GM19468 (cell line): ENCODE measurements at regions not wholly inside any gene's neighbourhood (a gene's known extent, or its start where the extent isn't known, plus 50 kb on each side); places are given as distances from the start of the nearest gene placed in this dataset.
A peak's percentile ranks its signal among the peaks of the same experiment; 100 is the strongest.
"Not testable (repeated sequence)": the region's sequence is repeated elsewhere in the genome, so short reads cannot be mapped to it uniquely, and the experiment has no call there.

Experiments
- ATAC-seq: cut with Tn5 transposase; IDR thresholded peaks from one replicate; pipeline ENCODE4 v1.9.1; 2021; ENCODE audit warnings: mild to moderate bottlenecking, moderate library complexity, moderate number of reproducible peaks; ENCODE audit not compliant: unreplicated experiment; ENCODE audit errors: extremely low read depth

- ATAC-seq = no peak
Observed at GRCh38 chr7:149610441-149611011, 112.9 kb upstream of the ZNF746 start.

- no peak for ATAC-seq
Observed at GRCh38 chr7:149608168-149608567, 110.6 kb upstream of the ZNF746 start.

GRCh38 chr7:149607683-149608082 lies 110.1 kb upstream of the ZNF746 start:
- no peak for ATAC-seq

- no peak for ATAC-seq
Observed at GRCh38 chr7:149606826-149607225, 109.2 kb upstream of the ZNF746 start.

- ATAC-seq = no peak
Observed at GRCh38 chr7:149605696-149606095, 108.1 kb upstream of the ZNF746 start.

- ATAC-seq = no peak
Observed at GRCh38 chr7:149604521-149604920, 106.9 kb upstream of the ZNF746 start.

GRCh38 chr7:149600669-149601330 lies 103.2 kb upstream of the ZNF746 start:
- ATAC-seq = peak; percentile 85

GRCh38 chr7:149599636-149600206 lies 102.1 kb upstream of the ZNF746 start:
- ATAC-seq = no peak

- ATAC-seq = no peak
Observed at GRCh38 chr7:149598721-149599308, 101.2 kb upstream of the ZNF746 start.

GRCh38 chr7:149597789-149598188 lies 100.2 kb upstream of the ZNF746 start:
- not testable (repeated sequence) for ATAC-seq

- no peak for ATAC-seq
Observed at GRCh38 chr7:149595541-149595940, 97.9 kb upstream of the ZNF746 start.

- no peak for ATAC-seq
Observed at GRCh38 chr7:149595078-149595477, 97.5 kb upstream of the ZNF746 start.

GRCh38 chr7:149588930-149589329 lies 91.3 kb upstream of the ZNF746 start:
- ATAC-seq = no peak

- no peak for ATAC-seq
Observed at GRCh38 chr7:149586646-149587645, 89.3 kb upstream of the ZNF746 start.

- no peak for ATAC-seq
Observed at GRCh38 chr7:149584530-149584929, 86.9 kb upstream of the ZNF746 start.

GRCh38 chr7:149584009-149584408 lies 86.4 kb upstream of the ZNF746 start:
- no peak for ATAC-seq

GRCh38 chr7:149580328-149580727 lies 82.7 kb upstream of the ZNF746 start:
- ATAC-seq = no peak

GRCh38 chr7:149579365-149579764 lies 81.8 kb upstream of the ZNF746 start:
- ATAC-seq = not testable (repeated sequence)

- ATAC-seq = not testable (repeated sequence)
Observed at GRCh38 chr7:149574428-149574827, 76.8 kb upstream of the ZNF746 start.

GRCh38 chr7:149573519-149573918 lies 75.9 kb upstream of the ZNF746 start:
- no peak for ATAC-seq
